GM23338 (cell line): ENCODE measurements at regions not wholly inside any gene's neighbourhood (a gene's known extent, or its start where the extent isn't known, plus 50 kb on each side); places are given as distances from the start of the nearest gene placed in this dataset.

ENCODE experiments used
- ATAC-seq: fragments of 200-7000 bp; cut with Tn5 transposase; 3 replicates; pipeline ENCODE4 v1.9.1; 2020
- DNase-seq: peaks from one replicate; pipeline ENCODE4 v3.0.0-alpha.2; 2015; ENCODE audit warnings: low spot score
- H2AFZ ChIP-seq: fragments of 200-600 bp; sonication (generic); 2 replicates; pipeline ENCODE4 v1.8.0; 2016; ENCODE audit warnings: antibody characterized with exemption, mild to moderate bottlenecking, moderate library complexity
- H3F3A ChIP-seq: fragments of 200-600 bp; sonication (generic); replicated peaks from 2 replicates; pipeline ENCODE4 v1.8.0; 2017; ENCODE audit warnings: antibody characterized with exemption, mixed run types, low read depth
- H3K27ac ChIP-seq: fragments of 200-600 bp; sonication (generic); 2 replicates; pipeline ENCODE4 v1.6.1; 2016; ENCODE audit warnings: low read depth
- H3K27me3 ChIP-seq: fragments of 200-600 bp; sonication (generic); 2 replicates; pipeline ENCODE4 v1.8.0; 2016; ENCODE audit warnings: mild to moderate bottlenecking, mixed run types, moderate library complexity; ENCODE audit not compliant: insufficient read depth
- H3K36me3 ChIP-seq: fragments of 200-600 bp; sonication (generic); 2 replicates; pipeline ENCODE4 v1.8.0; 2016; ENCODE audit warnings: mild to moderate bottlenecking; ENCODE audit not compliant: insufficient read depth
- H3K4me1 ChIP-seq: fragments of 200-600 bp; sonication (generic); 2 replicates; pipeline ENCODE4 v1.8.0; 2016; ENCODE audit warnings: mild to moderate bottlenecking, moderate library complexity; ENCODE audit not compliant: insufficient read depth
- H3K4me2 ChIP-seq: fragments of 200-600 bp; sonication (generic); 2 replicates; pipeline ENCODE4 v1.7.1; 2017; ENCODE audit warnings: mixed run types
- H3K4me3 ChIP-seq: fragments of 200-600 bp; sonication (generic); 2 replicates; pipeline ENCODE4 v1.6.1; 2016; ENCODE audit warnings: mixed run types
- H3K79me2 ChIP-seq: fragments of 200-600 bp; sonication (generic); replicated peaks from 2 replicates; pipeline ENCODE4 v1.8.0; 2017; ENCODE audit warnings: mild to moderate bottlenecking; ENCODE audit not compliant: insufficient read depth
- H3K9me2 ChIP-seq: fragments of 200-600 bp; sonication (generic); 2 replicates; pipeline ENCODE4 v1.8.0; 2017; ENCODE audit not compliant: insufficient read depth
- H4K20me1 ChIP-seq: fragments of 200-600 bp; sonication (generic); replicated peaks from 2 replicates; pipeline ENCODE4 v1.8.0; 2017; ENCODE audit warnings: mild to moderate bottlenecking; ENCODE audit not compliant: insufficient read depth
- H3K27ac Mint-ChIP-seq: 2 replicates; pipeline ENCODE4 v1.8.0; 2020; ENCODE audit warnings: inconsistent platforms, mild to moderate bottlenecking, moderate library complexity, mixed read lengths
- H3K27me3 Mint-ChIP-seq: 3 replicates; pipeline ENCODE4 v1.8.0; 2022; ENCODE audit warnings: low read depth, mild to moderate bottlenecking, moderate library complexity, mixed read lengths, inconsistent platforms; ENCODE audit not compliant: insufficient read depth, poor library complexity
- H3K36me3 Mint-ChIP-seq: 3 replicates; pipeline ENCODE4 v1.8.0; 2021; ENCODE audit warnings: low read depth, mild to moderate bottlenecking, inconsistent platforms, moderate library complexity, mixed read lengths
- H3K4me1 Mint-ChIP-seq: 3 replicates; pipeline ENCODE4 v1.8.0; 2020; ENCODE audit warnings: mild to moderate bottlenecking, inconsistent platforms, mixed read lengths
- H3K4me3 Mint-ChIP-seq: 3 replicates; pipeline ENCODE4 v1.8.0; 2021; ENCODE audit warnings: moderate library complexity, mild to moderate bottlenecking, inconsistent platforms, mixed read lengths
- H3K9me3 Mint-ChIP-seq: 3 replicates; pipeline ENCODE4 v1.8.0; 2020; ENCODE audit warnings: moderate library complexity, mild to moderate bottlenecking, inconsistent platforms, mixed read lengths
- CREB1 ChIP-seq: fragments of 250-450 bp; sonication (Bioruptor Pico); IDR thresholded peaks from 2 replicates; pipeline ENCODE4 v1.5.0; 2020; ENCODE audit warnings: low read depth, mild to moderate bottlenecking, moderate library complexity
- EZH2 ChIP-seq: fragments of 200-600 bp; sonication (generic); IDR thresholded peaks from one replicate; pipeline ENCODE4 v1.8.0; 2017; ENCODE audit warnings: antibody characterized with exemption, mild to moderate bottlenecking, low read depth; ENCODE audit not compliant: unreplicated experiment
- EZH2phosphoT487 ChIP-seq: fragments of 200-600 bp; sonication (generic); IDR thresholded peaks from one replicate; pipeline ENCODE4 v1.8.1; 2018; ENCODE audit warnings: antibody characterized with exemption; ENCODE audit not compliant: unreplicated experiment
- JUNB ChIP-seq: IDR thresholded peaks from one replicate; pipeline ENCODE4 v1.6.1; 2016; ENCODE audit warnings: antibody characterized with exemption; ENCODE audit not compliant: unreplicated experiment
- NANOG ChIP-seq: IDR thresholded peaks from 2 replicates; pipeline ENCODE4 v1.6.1; 2016; ENCODE audit warnings: antibody characterized with exemption, borderline replicate concordance
- POLR2AphosphoS5 ChIP-seq: IDR thresholded peaks from 2 replicates; pipeline ENCODE4 v1.6.1; 2016; ENCODE audit warnings: antibody characterized with exemption, low read depth
- ZNF114 ChIP-seq: fragments of 250-450 bp; sonication (Bioruptor Pico); IDR thresholded peaks from 2 replicates; pipeline ENCODE4 v1.5.0; 2020; ENCODE audit warnings: mild to moderate bottlenecking, moderate library complexity
- ZNF331 ChIP-seq: fragments of 250-450 bp; sonication (Bioruptor Pico); IDR thresholded peaks from 2 replicates; pipeline ENCODE4 v1.5.0; 2020; ENCODE audit warnings: low read depth, mild to moderate bottlenecking, moderate library complexity
- TF ChIP-seq, protein P1 (sequence below): fragments of 250-450 bp; sonication (Bioruptor Pico); IDR thresholded peaks from 2 replicates; pipeline ENCODE4 v1.5.0; 2020; ENCODE audit warnings: mild to moderate bottlenecking, moderate library complexity
- TF ChIP-seq, protein P2 (sequence below): IDR thresholded peaks from one replicate; pipeline ENCODE4 v1.6.1; 2018; ENCODE audit warnings: antibody characterized with exemption; ENCODE audit not compliant: unreplicated experiment
- TF ChIP-seq, protein P3 (sequence below), 2 experiments: fragments of 200-600 bp in 1 of 2; sonication (generic) in 1 of 2; conservative IDR thresholded peaks; 2 replicates each; pipeline versions ENCODE4 v1.5.1 to v1.6.1; 2016 to 2017; ENCODE audit warnings: antibody characterized with exemption in 2 of 2, low read depth in 2 of 2, mild to moderate bottlenecking in 2 of 2, moderate library complexity in 1 of 2

DNA sequence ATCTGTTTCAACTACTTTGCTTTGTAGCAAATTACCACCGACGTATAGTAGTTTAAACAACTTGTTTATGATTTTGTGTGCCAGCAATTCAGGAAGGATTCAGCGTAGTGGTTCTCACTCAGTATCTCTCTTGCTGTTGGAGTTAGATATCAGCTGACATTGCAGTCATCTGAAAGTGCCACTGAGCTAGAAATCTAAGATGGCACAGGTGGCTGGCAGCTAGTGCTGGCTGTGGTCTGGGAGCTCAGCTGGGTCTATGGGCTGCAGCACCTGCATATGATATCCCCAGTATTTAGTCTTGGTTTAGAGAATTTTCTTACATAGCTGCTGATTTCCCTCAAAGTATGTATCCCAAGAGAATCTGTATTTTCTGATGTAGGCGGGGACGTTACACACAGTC is 235.6 kb downstream of the SCG2 start:
- no peak overlapping the region for H2AFZ ChIP-seq
- H3K27ac ChIP-seq = no peak overlapping the region
- no peaks in the 10 kb centered on the region for H3K36me3 Mint-ChIP-seq
- DNase-seq = no peak
- H4K20me1 ChIP-seq = no peaks in the 10 kb centered on the region
- H3K4me3 ChIP-seq = no peak overlapping the region
- no peaks in the 10 kb centered on the region for H3K4me1 Mint-ChIP-seq
- no peak for ATAC-seq
- no peaks in the 10 kb centered on the region for H3K4me1 ChIP-seq
- no peaks in the 10 kb centered on the region for H3K27me3 ChIP-seq
- H3K9me3 Mint-ChIP-seq = no peaks in the 10 kb centered on the region
- H3K4me2 ChIP-seq = no peak overlapping the region
- H3K4me3 Mint-ChIP-seq = no peak overlapping the region
- no peak for TF ChIP-seq EZH2phosphoT487
- TF ChIP-seq CREB1 (CRISPR knock-in tag) = no peak
- no peak overlapping the region for H3K27ac Mint-ChIP-seq
- no peaks in the 10 kb centered on the region for H3K36me3 ChIP-seq
- H3K9me2 ChIP-seq = no peaks in the 10 kb centered on the region
- H3K27me3 Mint-ChIP-seq = no peaks in the 10 kb centered on the region
- H3F3A ChIP-seq = no peaks in the 10 kb centered on the region
- no peaks in the 10 kb centered on the region for H3K79me2 ChIP-seq

DNA sequence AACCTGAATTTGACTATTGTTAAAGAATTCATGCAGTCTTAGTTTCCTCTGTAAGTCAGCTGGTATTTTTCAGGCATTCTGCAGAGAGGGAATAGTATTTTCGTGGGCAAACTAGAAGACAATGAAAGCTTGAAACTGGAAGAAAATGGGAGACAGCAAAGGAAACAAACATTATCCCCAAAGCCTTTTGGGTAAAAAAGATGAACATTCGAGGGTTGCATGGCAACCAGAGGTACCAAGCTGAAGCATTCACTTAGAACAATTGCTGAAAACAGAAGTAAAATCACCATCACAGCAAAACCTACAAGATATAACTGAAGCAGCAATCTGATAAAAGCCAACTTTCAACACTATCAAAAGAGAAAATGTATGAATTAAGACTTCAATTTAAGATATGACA is 233.7 kb downstream of the SCG2 start:
- H3K36me3 Mint-ChIP-seq = no peaks in the 10 kb centered on the region
- H3K4me1 ChIP-seq = no peaks in the 10 kb centered on the region
- H3K36me3 ChIP-seq = no peaks in the 10 kb centered on the region
- TF ChIP-seq ZNF331 (CRISPR knock-in tag) (no peak), POLR2AphosphoS5 (no peak), JUNB (no peak), EZH2 (no peak), ZNF114 (CRISPR knock-in tag) (no peak), NANOG (no peak)
- TF ChIP-seq, protein P1, sequence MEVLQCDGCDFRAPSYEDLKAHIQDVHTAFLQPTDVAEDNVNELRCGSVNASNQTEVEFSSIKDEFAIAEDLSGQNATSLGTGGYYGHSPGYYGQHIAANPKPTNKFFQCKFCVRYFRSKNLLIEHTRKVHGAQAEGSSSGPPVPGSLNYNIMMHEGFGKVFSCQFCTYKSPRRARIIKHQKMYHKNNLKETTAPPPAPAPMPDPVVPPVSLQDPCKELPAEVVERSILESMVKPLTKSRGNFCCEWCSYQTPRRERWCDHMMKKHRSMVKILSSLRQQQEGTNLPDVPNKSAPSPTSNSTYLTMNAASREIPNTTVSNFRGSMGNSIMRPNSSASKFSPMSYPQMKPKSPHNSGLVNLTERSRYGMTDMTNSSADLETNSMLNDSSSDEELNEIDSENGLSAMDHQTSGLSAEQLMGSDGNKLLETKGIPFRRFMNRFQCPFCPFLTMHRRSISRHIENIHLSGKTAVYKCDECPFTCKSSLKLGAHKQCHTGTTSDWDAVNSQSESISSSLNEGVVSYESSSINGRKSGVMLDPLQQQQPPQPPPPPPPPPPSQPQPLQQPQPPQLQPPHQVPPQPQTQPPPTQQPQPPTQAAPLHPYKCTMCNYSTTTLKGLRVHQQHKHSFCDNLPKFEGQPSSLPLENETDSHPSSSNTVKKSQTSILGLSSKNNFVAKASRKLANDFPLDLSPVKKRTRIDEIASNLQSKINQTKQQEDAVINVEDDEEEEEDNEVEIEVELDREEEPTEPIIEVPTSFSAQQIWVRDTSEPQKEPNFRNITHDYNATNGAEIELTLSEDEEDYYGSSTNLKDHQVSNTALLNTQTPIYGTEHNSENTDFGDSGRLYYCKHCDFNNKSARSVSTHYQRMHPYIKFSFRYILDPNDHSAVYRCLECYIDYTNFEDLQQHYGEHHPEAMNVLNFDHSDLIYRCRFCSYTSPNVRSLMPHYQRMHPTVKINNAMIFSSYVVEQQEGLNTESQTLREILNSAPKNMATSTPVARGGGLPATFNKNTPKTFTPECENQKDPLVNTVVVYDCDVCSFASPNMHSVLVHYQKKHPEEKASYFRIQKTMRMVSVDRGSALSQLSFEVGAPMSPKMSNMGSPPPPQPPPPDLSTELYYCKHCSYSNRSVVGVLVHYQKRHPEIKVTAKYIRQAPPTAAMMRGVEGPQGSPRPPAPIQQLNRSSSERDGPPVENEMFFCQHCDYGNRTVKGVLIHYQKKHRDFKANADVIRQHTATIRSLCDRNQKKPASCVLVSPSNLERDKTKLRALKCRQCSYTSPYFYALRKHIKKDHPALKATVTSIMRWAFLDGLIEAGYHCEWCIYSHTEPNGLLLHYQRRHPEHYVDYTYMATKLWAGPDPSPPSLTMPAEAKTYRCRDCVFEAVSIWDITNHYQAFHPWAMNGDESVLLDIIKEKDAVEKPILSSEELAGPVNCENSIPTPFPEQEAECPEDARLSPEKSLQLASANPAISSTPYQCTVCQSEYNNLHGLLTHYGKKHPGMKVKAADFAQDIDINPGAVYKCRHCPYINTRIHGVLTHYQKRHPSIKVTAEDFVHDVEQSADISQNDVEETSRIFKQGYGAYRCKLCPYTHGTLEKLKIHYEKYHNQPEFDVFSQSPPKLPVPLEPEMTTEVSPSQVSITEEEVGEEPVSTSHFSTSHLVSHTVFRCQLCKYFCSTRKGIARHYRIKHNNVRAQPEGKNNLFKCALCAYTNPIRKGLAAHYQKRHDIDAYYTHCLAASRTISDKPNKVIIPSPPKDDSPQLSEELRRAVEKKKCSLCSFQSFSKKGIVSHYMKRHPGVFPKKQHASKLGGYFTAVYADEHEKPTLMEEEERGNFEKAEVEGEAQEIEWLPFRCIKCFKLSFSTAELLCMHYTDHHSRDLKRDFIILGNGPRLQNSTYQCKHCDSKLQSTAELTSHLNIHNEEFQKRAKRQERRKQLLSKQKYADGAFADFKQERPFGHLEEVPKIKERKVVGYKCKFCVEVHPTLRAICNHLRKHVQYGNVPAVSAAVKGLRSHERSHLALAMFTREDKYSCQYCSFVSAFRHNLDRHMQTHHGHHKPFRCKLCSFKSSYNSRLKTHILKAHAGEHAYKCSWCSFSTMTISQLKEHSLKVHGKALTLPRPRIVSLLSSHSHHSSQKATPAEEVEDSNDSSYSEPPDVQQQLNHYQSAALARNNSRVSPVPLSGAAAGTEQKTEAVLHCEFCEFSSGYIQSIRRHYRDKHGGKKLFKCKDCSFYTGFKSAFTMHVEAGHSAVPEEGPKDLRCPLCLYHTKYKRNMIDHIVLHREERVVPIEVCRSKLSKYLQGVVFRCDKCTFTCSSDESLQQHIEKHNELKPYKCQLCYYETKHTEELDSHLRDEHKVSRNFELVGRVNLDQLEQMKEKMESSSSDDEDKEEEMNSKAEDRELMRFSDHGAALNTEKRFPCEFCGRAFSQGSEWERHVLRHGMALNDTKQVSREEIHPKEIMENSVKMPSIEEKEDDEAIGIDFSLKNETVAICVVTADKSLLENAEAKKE = no peak
- TF ChIP-seq, protein P2, sequence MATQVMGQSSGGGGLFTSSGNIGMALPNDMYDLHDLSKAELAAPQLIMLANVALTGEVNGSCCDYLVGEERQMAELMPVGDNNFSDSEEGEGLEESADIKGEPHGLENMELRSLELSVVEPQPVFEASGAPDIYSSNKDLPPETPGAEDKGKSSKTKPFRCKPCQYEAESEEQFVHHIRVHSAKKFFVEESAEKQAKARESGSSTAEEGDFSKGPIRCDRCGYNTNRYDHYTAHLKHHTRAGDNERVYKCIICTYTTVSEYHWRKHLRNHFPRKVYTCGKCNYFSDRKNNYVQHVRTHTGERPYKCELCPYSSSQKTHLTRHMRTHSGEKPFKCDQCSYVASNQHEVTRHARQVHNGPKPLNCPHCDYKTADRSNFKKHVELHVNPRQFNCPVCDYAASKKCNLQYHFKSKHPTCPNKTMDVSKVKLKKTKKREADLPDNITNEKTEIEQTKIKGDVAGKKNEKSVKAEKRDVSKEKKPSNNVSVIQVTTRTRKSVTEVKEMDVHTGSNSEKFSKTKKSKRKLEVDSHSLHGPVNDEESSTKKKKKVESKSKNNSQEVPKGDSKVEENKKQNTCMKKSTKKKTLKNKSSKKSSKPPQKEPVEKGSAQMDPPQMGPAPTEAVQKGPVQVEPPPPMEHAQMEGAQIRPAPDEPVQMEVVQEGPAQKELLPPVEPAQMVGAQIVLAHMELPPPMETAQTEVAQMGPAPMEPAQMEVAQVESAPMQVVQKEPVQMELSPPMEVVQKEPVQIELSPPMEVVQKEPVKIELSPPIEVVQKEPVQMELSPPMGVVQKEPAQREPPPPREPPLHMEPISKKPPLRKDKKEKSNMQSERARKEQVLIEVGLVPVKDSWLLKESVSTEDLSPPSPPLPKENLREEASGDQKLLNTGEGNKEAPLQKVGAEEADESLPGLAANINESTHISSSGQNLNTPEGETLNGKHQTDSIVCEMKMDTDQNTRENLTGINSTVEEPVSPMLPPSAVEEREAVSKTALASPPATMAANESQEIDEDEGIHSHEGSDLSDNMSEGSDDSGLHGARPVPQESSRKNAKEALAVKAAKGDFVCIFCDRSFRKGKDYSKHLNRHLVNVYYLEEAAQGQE = no peak
- TF ChIP-seq, protein P3, sequence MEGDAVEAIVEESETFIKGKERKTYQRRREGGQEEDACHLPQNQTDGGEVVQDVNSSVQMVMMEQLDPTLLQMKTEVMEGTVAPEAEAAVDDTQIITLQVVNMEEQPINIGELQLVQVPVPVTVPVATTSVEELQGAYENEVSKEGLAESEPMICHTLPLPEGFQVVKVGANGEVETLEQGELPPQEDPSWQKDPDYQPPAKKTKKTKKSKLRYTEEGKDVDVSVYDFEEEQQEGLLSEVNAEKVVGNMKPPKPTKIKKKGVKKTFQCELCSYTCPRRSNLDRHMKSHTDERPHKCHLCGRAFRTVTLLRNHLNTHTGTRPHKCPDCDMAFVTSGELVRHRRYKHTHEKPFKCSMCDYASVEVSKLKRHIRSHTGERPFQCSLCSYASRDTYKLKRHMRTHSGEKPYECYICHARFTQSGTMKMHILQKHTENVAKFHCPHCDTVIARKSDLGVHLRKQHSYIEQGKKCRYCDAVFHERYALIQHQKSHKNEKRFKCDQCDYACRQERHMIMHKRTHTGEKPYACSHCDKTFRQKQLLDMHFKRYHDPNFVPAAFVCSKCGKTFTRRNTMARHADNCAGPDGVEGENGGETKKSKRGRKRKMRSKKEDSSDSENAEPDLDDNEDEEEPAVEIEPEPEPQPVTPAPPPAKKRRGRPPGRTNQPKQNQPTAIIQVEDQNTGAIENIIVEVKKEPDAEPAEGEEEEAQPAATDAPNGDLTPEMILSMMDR (conservative IDR thresholded peaks at IDR 0.05; ENCODE audit: low read depth in 2 of 2) = no peak
- no peaks in the 10 kb centered on the region for H3F3A ChIP-seq
- DNase-seq (no peak), ATAC-seq (no peak)
- H3K27ac Mint-ChIP-seq = no peak overlapping the region
- no peak overlapping the region for H3K4me3 ChIP-seq
- H3K4me2 ChIP-seq = no peak overlapping the region
- H3K79me2 ChIP-seq = no peaks in the 10 kb centered on the region
- H3K27me3 Mint-ChIP-seq = no peaks in the 10 kb centered on the region
- no peaks in the 10 kb centered on the region for H4K20me1 ChIP-seq
- no peaks in the 10 kb centered on the region for H3K9me3 Mint-ChIP-seq
- no peak overlapping the region for H2AFZ ChIP-seq
- no peak overlapping the region for H3K4me3 Mint-ChIP-seq
- no peak overlapping the region for H3K27ac ChIP-seq
- H3K4me1 Mint-ChIP-seq = no peaks in the 10 kb centered on the region
- no peaks in the 10 kb centered on the region for H3K27me3 ChIP-seq
- H3K9me2 ChIP-seq = no peaks in the 10 kb centered on the region
